NB4 (cell line): ENCODE measurements at regions not wholly inside any gene's neighbourhood (a gene's known extent, or its start where the extent isn't known, plus 50 kb on each side); places are given as distances from the start of the nearest gene placed in this dataset.
"Not testable (repeated sequence)": the region's sequence is repeated elsewhere in the genome, so short reads cannot be mapped to it uniquely, and the experiment has no call there.

Source experiments
- DNase-seq: peaks from one replicate; pipeline ENCODE4 v3.0.0; 2010; ENCODE audit warnings: low read depth
- H3K4me3 ChIP-seq: one replicate; pipeline ENCODE4 v1.5.1; 2011; ENCODE audit warnings: mild to moderate bottlenecking, low read depth, low read length, moderate library complexity
- MAX ChIP-seq: IDR thresholded peaks from 2 replicates; pipeline ENCODE4 v1.6.1; 2011; ENCODE audit warnings: low read depth, low read length
- MYC ChIP-seq: IDR thresholded peaks from 2 replicates; pipeline ENCODE4 v1.6.1; 2011; ENCODE audit warnings: low read depth, low read length
- POLR2A ChIP-seq: IDR thresholded peaks from 2 replicates; pipeline ENCODE4 v1.6.1; 2011; ENCODE audit warnings: mild to moderate bottlenecking; ENCODE audit not compliant: insufficient read length; ENCODE audit errors: extremely low read depth
- TF ChIP-seq, protein P1 (sequence below): IDR thresholded peaks from one replicate; pipeline ENCODE4 v1.5.1; 2012; ENCODE audit warnings: low read depth, low read length

- TF ChIP-seq, protein P1, sequence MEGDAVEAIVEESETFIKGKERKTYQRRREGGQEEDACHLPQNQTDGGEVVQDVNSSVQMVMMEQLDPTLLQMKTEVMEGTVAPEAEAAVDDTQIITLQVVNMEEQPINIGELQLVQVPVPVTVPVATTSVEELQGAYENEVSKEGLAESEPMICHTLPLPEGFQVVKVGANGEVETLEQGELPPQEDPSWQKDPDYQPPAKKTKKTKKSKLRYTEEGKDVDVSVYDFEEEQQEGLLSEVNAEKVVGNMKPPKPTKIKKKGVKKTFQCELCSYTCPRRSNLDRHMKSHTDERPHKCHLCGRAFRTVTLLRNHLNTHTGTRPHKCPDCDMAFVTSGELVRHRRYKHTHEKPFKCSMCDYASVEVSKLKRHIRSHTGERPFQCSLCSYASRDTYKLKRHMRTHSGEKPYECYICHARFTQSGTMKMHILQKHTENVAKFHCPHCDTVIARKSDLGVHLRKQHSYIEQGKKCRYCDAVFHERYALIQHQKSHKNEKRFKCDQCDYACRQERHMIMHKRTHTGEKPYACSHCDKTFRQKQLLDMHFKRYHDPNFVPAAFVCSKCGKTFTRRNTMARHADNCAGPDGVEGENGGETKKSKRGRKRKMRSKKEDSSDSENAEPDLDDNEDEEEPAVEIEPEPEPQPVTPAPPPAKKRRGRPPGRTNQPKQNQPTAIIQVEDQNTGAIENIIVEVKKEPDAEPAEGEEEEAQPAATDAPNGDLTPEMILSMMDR: peak; percentile 90
- TF ChIP-seq MAX (no peak), MYC (no peak), POLR2A (no peak)
- no peak overlapping the region for H3K4me3 ChIP-seq
- DNase-seq: peak; percentile 60
Observed at GRCh38 chr4:67327245-67328017, 217.9 kb downstream of the CENPC start.

- no peak for DNase-seq
- no peak overlapping the region for H3K4me3 ChIP-seq
- TF ChIP-seq, protein P1: no peak
Observed at GRCh38 chr4:67325791-67326190, 219.5 kb downstream of the CENPC start.

GRCh38 chr4:67320645-67321044, 224.7 kb downstream of the CENPC start:
- no peak overlapping the region for H3K4me3 ChIP-seq
- TF ChIP-seq, protein P1: no peak
- TF ChIP-seq MAX (no peak), POLR2A (no peak), MYC (no peak)
- no peak for DNase-seq

DNA sequence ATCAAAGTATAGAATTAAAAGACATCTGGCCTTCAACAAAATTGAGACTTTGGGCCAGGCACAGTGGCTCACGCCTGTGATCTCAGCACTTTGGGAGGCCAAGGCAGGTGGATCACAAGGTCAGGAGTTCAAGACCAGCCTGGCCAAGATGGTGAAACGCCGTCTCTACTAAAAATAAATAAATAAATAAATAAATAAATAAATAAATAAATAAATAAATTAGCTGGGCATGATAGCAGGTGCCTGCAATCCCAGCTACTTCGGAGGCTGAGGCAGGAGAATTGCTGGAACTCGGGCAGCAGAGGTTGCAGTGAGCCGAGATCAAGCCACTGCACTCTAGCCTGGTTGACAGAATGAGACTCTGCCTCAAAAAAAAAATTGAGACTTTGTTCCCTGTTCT, 225.7 kb downstream of the CENPC start:
- not testable (repeated sequence) for H3K4me3 ChIP-seq

DNA sequence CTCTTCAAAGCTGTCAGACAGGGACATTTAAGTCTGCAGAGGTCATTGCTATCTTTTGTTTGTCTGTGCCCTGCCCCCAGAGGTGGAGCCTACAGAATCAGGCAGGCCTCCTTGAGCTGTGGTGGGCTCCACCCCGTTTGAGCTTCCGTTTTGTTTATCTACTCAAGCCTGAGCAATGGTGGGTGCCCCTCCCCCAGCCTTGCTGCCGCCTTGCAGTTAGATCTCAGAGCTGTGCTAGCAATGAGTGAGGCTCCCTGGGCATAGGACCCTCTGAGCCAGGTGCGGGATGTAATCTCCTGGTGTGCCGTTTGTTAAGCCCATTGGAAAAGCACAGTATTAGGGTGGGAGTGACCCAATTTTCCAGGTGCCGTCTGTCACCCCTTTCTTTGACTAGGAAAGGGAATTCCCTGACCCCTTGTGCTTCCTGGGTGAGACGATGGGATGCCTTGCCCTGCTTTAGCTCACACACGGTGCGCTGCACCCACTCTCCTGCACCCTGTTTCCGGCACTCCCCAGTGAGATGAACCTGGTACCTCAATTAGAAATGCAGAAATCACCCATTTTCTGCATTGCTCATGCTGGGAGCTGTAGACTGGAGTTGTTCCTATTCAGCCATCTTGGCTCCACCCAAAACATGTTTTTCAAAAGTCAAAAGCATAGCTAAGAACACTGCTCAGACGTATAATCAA, 244.7 kb downstream of the CENPC start:
- DNase-seq, H3K4me3 ChIP-seq: not testable (repeated sequence)

More for the DNA sequence above, 225.7 kb downstream of the CENPC start:
- DNase-seq: not testable (repeated sequence)

DNA sequence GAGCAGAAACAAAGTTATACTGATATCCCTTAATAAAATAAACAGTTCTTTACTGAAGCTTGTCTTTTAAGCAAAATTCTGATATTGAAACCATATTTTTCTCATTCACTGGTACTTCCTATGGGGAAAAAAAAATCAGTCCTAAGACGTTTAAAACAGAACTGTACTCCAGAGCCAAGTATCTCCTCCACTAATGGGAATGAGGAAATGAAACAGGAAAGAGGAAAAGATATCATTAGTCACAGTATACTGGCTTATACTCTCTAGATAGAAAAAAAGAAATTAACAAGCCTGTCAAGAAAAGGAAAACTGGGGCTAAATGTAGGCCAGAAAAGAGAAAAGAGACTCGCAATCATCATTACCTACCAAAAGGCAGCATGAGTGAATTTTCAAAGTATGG, 252.7 kb downstream of the CENPC start:
- no peak overlapping the region for H3K4me3 ChIP-seq
- DNase-seq: no peak
- TF ChIP-seq MAX (no peak), POLR2A (no peak), MYC (no peak)
- TF ChIP-seq, protein P1: no peak

- DNase-seq: no peak
- no peak overlapping the region for H3K4me3 ChIP-seq
- TF ChIP-seq MYC: no peak
- TF ChIP-seq, protein P1: no peak
- TF ChIP-seq POLR2A: no peak
- TF ChIP-seq MAX: no peak
Observed at GRCh38 chr4:67292045-67292444, 253.3 kb downstream of the CENPC start.
